Endodermal cell (in vitro differentiated cells): ENCODE measurements at regions not wholly inside any gene's neighbourhood (a gene's known extent, or its start where the extent isn't known, plus 50 kb on each side); places are given as distances from the start of the nearest gene placed in this dataset.
A peak's percentile ranks its signal among the peaks of the same experiment; 100 is the strongest.

ENCODE experiments used
- DNase-seq: peaks from one replicate; pipeline ENCODE4 v3.0.0-alpha.2; 2017
- H3K27ac ChIP-seq: 2 replicates; pipeline ENCODE4 v1.5.1; 2013; ENCODE audit warnings: mild to moderate bottlenecking, low read depth, low read length, moderate library complexity
- H3K27me3 ChIP-seq: 2 replicates; pipeline ENCODE4 v1.6.1; 2013; ENCODE audit warnings: mild to moderate bottlenecking, low read length, moderate library complexity; ENCODE audit not compliant: insufficient read depth, control insufficient read depth, poor library complexity, severe bottlenecking
- H3K36me3 ChIP-seq: 2 replicates; pipeline ENCODE4 v1.7.0; 2013; ENCODE audit warnings: mild to moderate bottlenecking, low read length, moderate library complexity; ENCODE audit not compliant: control insufficient read depth, insufficient read depth
- H3K4me1 ChIP-seq: one replicate; pipeline ENCODE4 v1.7.0; 2013; ENCODE audit warnings: low read length; ENCODE audit not compliant: control insufficient read depth, insufficient read depth
- H3K4me3 ChIP-seq: 2 replicates; pipeline ENCODE4 v1.5.1; 2013; ENCODE audit warnings: mild to moderate bottlenecking, low read length, moderate library complexity
- H3K9ac ChIP-seq: 2 replicates; pipeline ENCODE4 v1.6.1; 2013; ENCODE audit warnings: mild to moderate bottlenecking, low read length, moderate library complexity; ENCODE audit not compliant: poor library complexity, severe bottlenecking; ENCODE audit errors: extremely low read depth
- H3K9me3 ChIP-seq: 2 replicates; pipeline ENCODE4 v1.6.1; 2013; ENCODE audit warnings: mild to moderate bottlenecking, low read length, moderate library complexity; ENCODE audit not compliant: control insufficient read depth
- H3K27ac Mint-ChIP-seq: 2 replicates; pipeline ENCODE4 v1.8.0; 2020; ENCODE audit warnings: mixed read lengths
- H3K27me3 Mint-ChIP-seq: 2 replicates; pipeline ENCODE4 v1.8.0; 2021; ENCODE audit warnings: mild to moderate bottlenecking, mixed read lengths; ENCODE audit not compliant: insufficient read depth
- H3K36me3 Mint-ChIP-seq: 2 replicates; pipeline ENCODE4 v1.8.0; 2020; ENCODE audit warnings: low read depth, mixed read lengths
- H3K4me1 Mint-ChIP-seq: 2 replicates; pipeline ENCODE4 v1.8.0; 2020; ENCODE audit warnings: mixed read lengths
- H3K4me3 Mint-ChIP-seq: 2 replicates; pipeline ENCODE4 v1.8.0; 2020; ENCODE audit warnings: mild to moderate bottlenecking, moderate library complexity, mixed read lengths
- H3K9me3 Mint-ChIP-seq: 2 replicates; pipeline ENCODE4 v1.8.0; 2020; ENCODE audit warnings: mild to moderate bottlenecking, mixed read lengths
- CTCF ChIP-seq: fragments of 200-600 bp; sonication (generic); conservative IDR thresholded peaks from 2 replicates; pipeline ENCODE4 v1.5.0; 2021; ENCODE audit warnings: antibody characterized with exemption, mild to moderate bottlenecking
- WGBS, 2 experiments: methylation state at CpG; one replicate each; pipeline versions ENCODE4 v1.1.5 to v1.1.7; 2013; ENCODE audit warnings: missing lambda C conversion rate in 2 of 2, mixed read lengths in 1 of 2; ENCODE audit not compliant: insufficient coverage in 1 of 2, insufficient read length in 1 of 2; 5-methylcytosine and 5-hydroxymethylcytosine counted together

DNA sequence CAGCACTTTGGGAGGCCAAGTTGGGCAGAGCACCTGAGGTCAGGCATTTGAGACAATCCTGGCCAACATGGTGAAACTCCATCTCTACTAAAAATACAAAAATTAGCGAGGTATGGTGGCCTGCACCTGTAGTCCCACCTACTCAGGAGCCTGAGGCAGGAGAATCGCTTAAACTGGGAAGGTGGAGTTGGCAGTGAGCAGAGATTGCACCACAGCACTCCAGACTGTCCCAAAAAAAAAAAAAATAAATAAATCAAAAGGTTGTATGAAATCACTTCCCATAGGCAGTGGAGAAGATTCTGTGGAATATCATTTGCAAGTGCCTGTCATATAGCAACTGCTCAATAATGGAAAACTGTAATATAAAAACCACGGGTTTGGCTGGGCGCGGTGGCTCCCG lies 65.1 kb upstream of the SERBP1 start:
- Mint-ChIP-seq H3K4me1 (no peaks in the 10 kb centered on the region), H3K9me3 (no peaks in the 10 kb centered on the region), H3K4me3 (no peak overlapping the region), H3K27ac (no peak overlapping the region), H3K36me3 (no peaks in the 10 kb centered on the region), H3K27me3 (no peaks in the 10 kb centered on the region)
- Histone ChIP-seq H3K27ac (no peak overlapping the region), H3K9me3 (no peaks in the 10 kb centered on the region), H3K27me3 (no peaks in the 10 kb centered on the region), H3K36me3 (no peaks in the 10 kb centered on the region), H3K4me1 (no peaks in the 10 kb centered on the region), H3K4me3 (no peak overlapping the region), H3K9ac (no peak overlapping the region)
- no peak for TF ChIP-seq CTCF
- 79 to 87% methylated on average over 5 to 6 of the region's 6 CpGs for WGBS, 2 experiments
- DNase-seq, result no peak

DNA sequence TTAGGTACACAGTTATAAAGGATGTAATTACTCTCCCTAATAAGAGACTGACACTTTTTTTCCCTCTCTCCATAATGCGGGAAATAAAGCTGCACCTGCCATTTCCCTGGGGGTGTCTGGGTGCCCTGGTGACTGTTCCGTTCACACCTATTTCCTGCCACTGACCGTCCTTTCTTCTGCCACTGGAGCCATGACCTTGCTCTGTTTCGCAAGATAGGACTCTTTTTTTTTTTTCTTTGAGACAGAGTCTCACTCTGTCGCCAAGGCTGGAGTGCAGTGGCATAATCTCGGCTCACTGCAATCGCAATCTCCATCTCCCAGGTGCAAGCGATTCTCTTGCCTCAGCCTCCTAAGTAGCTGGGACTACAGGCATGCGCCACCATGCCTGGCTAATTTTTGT lies 66.1 kb upstream of the SERBP1 start:
- TF ChIP-seq CTCF, result no peak
- no peaks in the 10 kb centered on the region for H3K36me3 Mint-ChIP-seq
- H3K27ac Mint-ChIP-seq, result no peak overlapping the region
- Histone ChIP-seq H3K4me1 (no peaks in the 10 kb centered on the region), H3K27me3 (peaks cover 5% of the 10 kb centered on the region), H3K4me3 (no peak overlapping the region), H3K27ac (no peak overlapping the region), H3K9me3 (no peaks in the 10 kb centered on the region), H3K36me3 (no peaks in the 10 kb centered on the region), H3K9ac (no peak overlapping the region)
- WGBS, 2 experiments, result 85 to 93% methylated on average over 4 to 9 of the region's 9 CpGs
- H3K27me3 Mint-ChIP-seq, result peaks cover 9% of the 10 kb centered on the region
- no peak for DNase-seq
- no peaks in the 10 kb centered on the region for H3K9me3 Mint-ChIP-seq
- H3K4me1 Mint-ChIP-seq, result no peaks in the 10 kb centered on the region
- no peak overlapping the region for H3K4me3 Mint-ChIP-seq

DNA sequence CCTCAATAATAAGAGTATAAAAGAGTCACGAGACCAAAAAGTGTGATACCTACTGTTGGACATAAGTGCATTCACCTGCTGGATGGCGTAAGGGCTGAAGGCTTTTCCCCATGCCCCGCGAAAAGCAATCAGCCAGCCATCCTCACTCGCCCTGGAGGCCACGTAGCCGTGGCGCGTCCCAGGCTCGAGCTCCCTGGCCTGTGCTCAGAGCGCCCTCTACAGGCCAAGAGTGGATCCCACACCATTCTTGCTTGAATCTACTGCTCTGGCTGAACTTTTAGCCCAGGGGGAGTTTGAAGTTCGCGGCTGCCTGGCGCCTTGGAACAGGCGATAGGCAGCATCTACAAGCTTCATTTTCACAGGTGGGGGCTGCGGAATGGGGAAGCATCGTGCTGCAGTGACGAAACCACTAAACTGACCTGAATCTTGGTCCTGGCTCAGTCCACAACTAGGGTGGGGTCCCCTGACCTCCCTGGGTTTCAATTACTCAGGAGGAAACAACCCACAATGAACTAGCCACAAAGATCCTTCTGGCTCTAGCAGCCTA lies 70.3 kb upstream of the SERBP1 start:
- no peak overlapping the region for H3K4me3 Mint-ChIP-seq
- H3K9ac ChIP-seq, result no peak overlapping the region
- DNase-seq, result peak; percentile 98
- WGBS, 2 experiments, result 7 to 10% methylated on average over 6 to 18 of the region's 18 CpGs
- peaks cover 31% of the 10 kb centered on the region for H3K27me3 Mint-ChIP-seq
- H3K9me3 Mint-ChIP-seq, result no peaks in the 10 kb centered on the region
- no peaks in the 10 kb centered on the region for H3K9me3 ChIP-seq
- H3K4me1 ChIP-seq, result no peaks in the 10 kb centered on the region
- H3K27ac Mint-ChIP-seq, result no peak overlapping the region
- peak; percentile 99 for TF ChIP-seq CTCF
- peaks cover 11% of the 10 kb centered on the region for H3K27me3 ChIP-seq
- no peaks in the 10 kb centered on the region for H3K4me1 Mint-ChIP-seq
- H3K36me3 ChIP-seq, result no peaks in the 10 kb centered on the region
- no peaks in the 10 kb centered on the region for H3K36me3 Mint-ChIP-seq
- H3K4me3 ChIP-seq, result no peak overlapping the region
- H3K27ac ChIP-seq, result no peak overlapping the region
